Esophagus muscularis mucosa (tissue), 4 donors: ENCODE measurements at regions not wholly inside any gene's neighbourhood (a gene's known extent, or its start where the extent isn't known, plus 50 kb on each side); places are given as distances from the start of the nearest gene placed in this dataset.

Experiments used
- DNase-seq: peaks from one replicate; pipeline ENCODE4 v3.0.0-alpha.2; 2017; ENCODE audit errors: extremely low spot score
- H3K27ac ChIP-seq, 4 donors: fragments of 200-600 bp; sonication (generic); replicated peaks in 1 of 4; 1 replicate in 3 of 4; 2 replicates in 1 of 4; pipeline ENCODE4 v1.5.1; 2016 to 2019; ENCODE audit warnings: mild to moderate bottlenecking in 1 of 4
- H3K27me3 ChIP-seq, 4 donors: fragments of 200-600 bp; sonication (generic); one replicate each; pipeline versions ENCODE4 v1.5.1 to v1.6.0; 2016 to 2019
- H3K36me3 ChIP-seq, 4 donors: fragments of 200-600 bp; sonication (generic); one replicate each; pipeline ENCODE4 v1.5.1; 2016 to 2019
- H3K4me1 ChIP-seq, 4 donors: fragments of 200-600 bp; sonication (generic); one replicate each; pipeline ENCODE4 v1.5.1; 2016 to 2019
- H3K4me3 ChIP-seq, 4 donors: fragments of 200-600 bp; sonication (generic); 1 replicate in 2 of 4; 2 replicates in 2 of 4; pipeline ENCODE4 v1.5.1; 2016 to 2019; ENCODE audit warnings: mild to moderate bottlenecking in 4 of 4, moderate library complexity in 1 of 4
- H3K9me3 ChIP-seq, 4 donors: fragments of 200-600 bp; sonication (generic); 1 replicate in 3 of 4; 2 replicates in 1 of 4; pipeline ENCODE4 v1.5.1; 2016 to 2019
- EP300 ChIP-seq: sonication (generic); formaldehyde crosslinking; IDR thresholded peaks from one replicate; pipeline ENCODE4 v1.6.1; 2017; ENCODE audit warnings: antibody characterized with exemption
- POLR2A ChIP-seq: fragments of 450-650 bp; IDR thresholded peaks from one replicate; pipeline ENCODE4 v1.6.1; 2017; ENCODE audit warnings: antibody characterized with exemption, moderate library complexity, mild to moderate bottlenecking, low read depth
- POLR2AphosphoS5 ChIP-seq, 2 donors: sonication (generic); formaldehyde crosslinking; IDR thresholded peaks; one replicate each; pipeline ENCODE4 v1.6.1; 2017; ENCODE audit warnings: antibody characterized with exemption in 2 of 2
- WGBS: methylation state at CpG from one replicate; pipeline ENCODE4 v1.1.5; 2018; 5-methylcytosine and 5-hydroxymethylcytosine counted together
- intact Hi-C: fragments of 100-400 bp; cut with DNase I; formaldehyde crosslinking; loops from one replicate; pipeline ENCODE4 v1.15.1; 2023
- TF ChIP-seq, protein P1 (sequence below), 3 experiments: fragments of 200-600 bp in 2 of 3; fragments of 450-650 bp in 1 of 3; sonication (generic) in 2 of 3; IDR thresholded peaks; one replicate each; pipeline ENCODE4 v1.5.1; 2017 to 2019; ENCODE audit warnings: antibody characterized with exemption in 3 of 3, mild to moderate bottlenecking in 2 of 3, moderate library complexity in 1 of 3

DNA sequence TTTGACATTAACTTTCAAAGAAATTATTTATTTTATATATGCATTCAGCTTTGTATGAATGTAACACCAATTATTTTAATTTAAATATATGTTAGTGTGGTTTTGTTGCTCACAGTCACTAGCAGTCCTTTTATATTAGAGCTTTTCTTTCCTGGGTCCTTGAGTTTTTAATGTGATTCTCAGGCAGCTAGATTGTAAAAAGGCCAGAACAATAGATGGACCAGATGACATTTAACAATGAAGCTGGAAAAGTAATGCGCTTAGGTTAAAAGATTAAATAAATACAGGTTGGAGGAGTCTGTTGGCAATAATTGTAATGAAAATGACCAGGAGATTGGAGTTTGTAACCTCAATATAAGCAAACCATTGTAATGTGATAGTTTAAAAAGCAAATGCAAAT is 171.1 kb downstream of the FTCDNL1 start:
- Histone ChIP-seq H3K9me3 (no peaks in the 10 kb centered on the region), H3K27me3 (no peaks in the 10 kb centered on the region), H3K27ac (no peak overlapping the region), H3K4me3 (no peak overlapping the region), H3K4me1 (no peaks in the 10 kb centered on the region), H3K36me3 (no peaks in the 10 kb centered on the region)
- WGBS = 77% methylated on average over 1 of the region's 1 CpG
- TF ChIP-seq, protein P1, sequence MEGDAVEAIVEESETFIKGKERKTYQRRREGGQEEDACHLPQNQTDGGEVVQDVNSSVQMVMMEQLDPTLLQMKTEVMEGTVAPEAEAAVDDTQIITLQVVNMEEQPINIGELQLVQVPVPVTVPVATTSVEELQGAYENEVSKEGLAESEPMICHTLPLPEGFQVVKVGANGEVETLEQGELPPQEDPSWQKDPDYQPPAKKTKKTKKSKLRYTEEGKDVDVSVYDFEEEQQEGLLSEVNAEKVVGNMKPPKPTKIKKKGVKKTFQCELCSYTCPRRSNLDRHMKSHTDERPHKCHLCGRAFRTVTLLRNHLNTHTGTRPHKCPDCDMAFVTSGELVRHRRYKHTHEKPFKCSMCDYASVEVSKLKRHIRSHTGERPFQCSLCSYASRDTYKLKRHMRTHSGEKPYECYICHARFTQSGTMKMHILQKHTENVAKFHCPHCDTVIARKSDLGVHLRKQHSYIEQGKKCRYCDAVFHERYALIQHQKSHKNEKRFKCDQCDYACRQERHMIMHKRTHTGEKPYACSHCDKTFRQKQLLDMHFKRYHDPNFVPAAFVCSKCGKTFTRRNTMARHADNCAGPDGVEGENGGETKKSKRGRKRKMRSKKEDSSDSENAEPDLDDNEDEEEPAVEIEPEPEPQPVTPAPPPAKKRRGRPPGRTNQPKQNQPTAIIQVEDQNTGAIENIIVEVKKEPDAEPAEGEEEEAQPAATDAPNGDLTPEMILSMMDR (IDR thresholded peaks at IDR 0.05) = no peak
- TF ChIP-seq POLR2AphosphoS5 (IDR thresholded peaks at IDR 0.05) (no peak), POLR2A (no peak), EP300 (no peak)
- no peak for DNase-seq
- intact Hi-C loops = no loop called here

DNA sequence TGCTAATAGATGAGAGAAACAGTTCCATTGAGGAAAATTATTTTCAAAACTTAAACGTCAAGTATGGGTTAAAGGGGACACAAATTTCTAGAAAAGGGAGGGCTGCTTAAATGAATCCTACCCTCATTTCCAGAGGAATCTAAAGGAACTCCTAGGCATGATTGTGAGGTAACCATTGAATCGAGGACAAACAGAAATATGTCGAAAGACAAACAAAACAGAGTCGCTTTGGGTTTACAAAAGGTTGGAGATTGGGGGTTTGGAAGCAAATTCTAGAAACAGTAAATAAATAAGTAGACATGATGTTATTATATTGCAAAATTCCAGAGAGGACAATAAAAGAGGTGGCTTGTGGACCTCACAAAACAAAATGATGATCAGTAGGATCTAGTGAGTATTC is 173.1 kb downstream of the FTCDNL1 start:
- TF ChIP-seq, protein P1 (IDR thresholded peaks at IDR 0.05) = no peak
- TF ChIP-seq POLR2A (no peak), POLR2AphosphoS5 (IDR thresholded peaks at IDR 0.05) (no peak), EP300 (no peak)
- H3K27ac ChIP-seq = no peak overlapping the region
- H3K9me3 ChIP-seq = no peaks in the 10 kb centered on the region
- 67% methylated on average over 4 of the region's 4 CpGs for WGBS
- H3K4me1 ChIP-seq = no peaks in the 10 kb centered on the region
- no peaks in the 10 kb centered on the region for H3K27me3 ChIP-seq
- DNase-seq = no peak
- intact Hi-C loops = no loop called here
- no peak overlapping the region for H3K4me3 ChIP-seq
- H3K36me3 ChIP-seq = no peaks in the 10 kb centered on the region

DNA sequence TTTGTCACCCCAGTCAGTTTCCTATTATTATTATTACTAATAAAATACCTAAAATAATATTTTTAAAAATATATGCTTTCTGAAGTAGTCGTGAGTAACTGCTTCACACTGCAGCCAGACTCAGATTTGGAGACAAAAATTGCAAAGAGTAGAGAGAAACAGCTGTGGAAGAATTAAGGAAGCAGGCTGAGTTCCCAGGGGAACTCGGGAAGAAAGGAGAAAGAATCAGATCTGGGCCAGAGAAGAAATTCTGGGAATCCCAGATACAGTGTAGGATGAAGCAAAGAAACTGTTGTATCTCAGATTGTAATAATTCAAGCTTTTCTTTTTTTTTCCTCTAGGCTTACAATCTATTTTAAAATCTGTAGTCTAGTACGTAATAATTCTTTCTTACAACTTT is 182.3 kb downstream of the FTCDNL1 start:
- WGBS = 56% methylated on average over 3 of the region's 3 CpGs
- TF ChIP-seq EP300 (no peak), POLR2A (no peak), POLR2AphosphoS5 (IDR thresholded peaks at IDR 0.05) (no peak)
- TF ChIP-seq, protein P1 (IDR thresholded peaks at IDR 0.05) = no peak
- no peaks in the 10 kb centered on the region for H3K4me1 ChIP-seq
- H3K9me3 ChIP-seq = no peaks in the 10 kb centered on the region
- H3K36me3 ChIP-seq = no peaks in the 10 kb centered on the region
- no peak for DNase-seq
- intact Hi-C loops = no loop called here
- no peaks in the 10 kb centered on the region for H3K27me3 ChIP-seq
- H3K27ac ChIP-seq = no peak overlapping the region
- H3K4me3 ChIP-seq = no peak overlapping the region

DNA sequence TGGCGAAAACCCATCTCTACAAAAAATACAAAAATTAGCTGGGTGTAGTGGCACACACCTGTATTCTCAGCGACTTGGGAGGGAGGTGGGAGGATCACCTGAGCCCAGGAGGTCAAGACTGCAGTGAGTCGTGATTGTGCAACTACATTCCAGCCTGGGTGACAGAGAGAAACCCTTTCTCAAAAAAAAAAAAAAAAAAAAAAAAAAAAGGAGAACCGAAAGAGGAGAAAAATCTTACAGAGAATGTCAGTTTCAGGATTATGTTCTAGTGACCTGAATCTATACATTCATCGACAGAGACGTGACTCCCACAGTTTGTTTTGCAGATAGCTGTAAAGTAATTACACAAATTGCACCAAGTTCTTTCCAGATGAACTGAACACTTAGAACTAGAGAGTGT is 187.8 kb downstream of the FTCDNL1 start:
- no peaks in the 10 kb centered on the region for H3K27me3 ChIP-seq
- H3K4me1 ChIP-seq = peaks cover 0 to 8% (median 2%) of the 10 kb centered on the region in 4 donors
- TF ChIP-seq, protein P1 (IDR thresholded peaks at IDR 0.05) = no peak
- no peak for TF ChIP-seq EP300
- no peak for TF ChIP-seq POLR2A
- TF ChIP-seq POLR2AphosphoS5 (IDR thresholded peaks at IDR 0.05) = no peak
- H3K9me3 ChIP-seq = no peaks in the 10 kb centered on the region
- no peaks in the 10 kb centered on the region for H3K36me3 ChIP-seq
- no peak overlapping the region for H3K4me3 ChIP-seq
- H3K27ac ChIP-seq = no peak overlapping the region
- DNase-seq = no peak
- intact Hi-C loops = no loop called here
- WGBS = 69% methylated on average over 6 of the region's 6 CpGs

DNA sequence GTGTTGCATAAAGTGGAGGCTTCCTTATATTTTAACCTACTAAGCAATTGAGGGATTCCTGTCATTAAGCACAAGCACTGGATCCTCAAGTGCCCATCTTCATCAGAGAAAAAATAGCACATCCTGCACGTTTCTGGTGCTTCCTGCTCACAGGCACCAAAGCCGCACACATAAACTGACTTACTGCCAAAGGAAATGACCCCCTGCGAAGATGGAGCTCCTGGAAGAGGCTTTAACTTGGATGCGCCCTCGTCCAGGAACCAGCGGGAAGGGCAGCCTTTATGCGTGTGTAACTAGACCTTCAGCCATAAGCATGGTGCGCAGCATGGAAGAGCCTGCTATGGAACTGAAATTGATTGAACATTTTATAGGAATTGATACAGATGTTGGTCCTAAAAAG is 188.7 kb downstream of the FTCDNL1 start:
- TF ChIP-seq EP300 = no peak
- no peak for TF ChIP-seq POLR2A
- no peak for TF ChIP-seq POLR2AphosphoS5 (IDR thresholded peaks at IDR 0.05)
- TF ChIP-seq, protein P1 (IDR thresholded peaks at IDR 0.05) = no peak
- no peak overlapping the region for H3K4me3 ChIP-seq
- H3K27me3 ChIP-seq = no peaks in the 10 kb centered on the region
- no peak for DNase-seq
- no peaks in the 10 kb centered on the region for H3K36me3 ChIP-seq
- peaks cover 0 to 8% (median 2%) of the 10 kb centered on the region in 4 donors for H3K4me1 ChIP-seq
- no peaks in the 10 kb centered on the region for H3K9me3 ChIP-seq
- no peak overlapping the region for H3K27ac ChIP-seq
- intact Hi-C loops = no loop called here
- 62% methylated on average over 8 of the region's 8 CpGs for WGBS
